ENCODE measurements at regions not wholly inside any gene's neighbourhood (a gene's known extent, or its start where the extent isn't known, plus 50 kb on each side); places are given as distances from the start of the nearest gene placed in this dataset.

DNA sequence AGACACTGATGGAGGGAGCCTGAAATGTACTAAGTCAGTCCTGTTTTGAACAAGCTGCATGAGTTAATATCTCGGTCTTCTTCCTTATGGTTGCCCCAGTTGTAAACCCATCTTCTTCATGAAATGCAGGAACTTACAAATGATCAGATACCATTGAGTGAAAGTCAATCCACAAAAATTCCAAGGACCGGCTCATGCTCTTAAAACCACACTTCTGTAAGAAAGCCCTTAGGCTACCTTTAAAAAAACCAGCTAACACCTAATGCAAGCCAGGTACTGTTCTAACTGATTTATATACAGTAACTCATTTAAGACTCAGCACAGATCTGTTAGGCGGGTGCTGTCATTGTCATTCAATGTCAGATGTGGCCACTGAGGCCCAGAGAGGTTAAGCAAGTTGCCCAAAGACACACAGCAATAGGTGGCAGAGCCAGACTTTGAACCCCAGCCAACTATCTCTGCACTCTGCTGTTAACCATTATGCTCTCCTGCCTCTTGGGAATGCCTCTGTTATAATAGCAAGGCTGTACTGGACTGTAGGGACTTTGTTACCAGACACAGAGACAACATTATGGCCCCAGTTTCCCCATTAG, 93.4 kb downstream of the C16orf95 start:
- DNase-seq (ENCODE audit: low read depth in 2 of 2) = no peak

DNA sequence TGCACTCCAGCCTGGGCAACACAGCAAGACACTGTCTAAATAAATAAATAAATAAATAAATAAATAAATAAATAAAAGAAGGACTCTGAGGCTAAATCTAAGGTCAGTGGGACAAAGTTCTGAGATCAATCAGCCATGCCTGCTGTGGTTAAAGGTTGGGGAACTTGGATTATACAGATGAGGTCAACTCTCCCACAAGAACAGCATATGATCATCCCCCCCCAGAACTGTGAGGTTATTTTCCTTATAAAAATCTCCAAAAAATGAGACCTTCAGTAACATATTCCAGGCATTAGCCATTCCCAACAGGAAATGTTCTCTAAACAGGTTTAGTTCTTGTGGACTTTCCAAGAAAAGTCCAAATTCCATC, 90.3 kb downstream of the C16orf95 start:
- DNase-seq (ENCODE audit: low read depth in 2 of 2) = no peak

DNA sequence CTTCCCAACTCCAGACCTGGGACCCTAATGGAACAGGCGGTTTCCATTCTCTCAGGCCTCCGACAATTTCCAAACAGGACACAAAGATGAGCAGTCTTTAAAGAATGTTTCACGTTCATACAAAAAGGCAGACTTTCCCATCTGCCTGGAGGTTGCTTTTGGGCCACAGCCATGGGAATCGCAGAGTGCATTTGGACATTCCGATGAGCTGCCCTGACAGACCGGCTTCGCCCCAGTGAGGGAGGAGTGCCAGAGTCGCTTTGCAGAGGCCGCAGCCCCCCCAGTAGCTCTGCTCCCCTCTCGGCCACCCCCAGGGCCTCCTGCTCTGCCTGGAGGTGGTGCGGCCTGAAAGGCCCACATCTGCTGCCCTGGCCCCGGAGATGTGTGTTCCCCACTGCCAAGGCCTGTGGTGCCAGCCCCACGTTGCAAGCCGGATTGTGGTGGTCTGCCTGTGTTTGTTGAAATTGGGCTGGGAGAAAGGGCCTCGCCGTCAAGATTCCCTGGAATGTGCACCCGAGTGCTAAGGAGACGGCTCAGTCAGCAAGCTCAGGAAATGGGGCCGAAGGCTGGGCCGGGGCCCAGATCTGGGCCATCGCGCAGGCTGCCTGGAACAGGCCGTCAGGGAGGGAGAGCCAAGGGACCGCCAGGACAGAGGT, 89.8 kb downstream of the C16orf95 start:
- DNase-seq (ENCODE audit: low read depth in 2 of 2) = no peak

DNA sequence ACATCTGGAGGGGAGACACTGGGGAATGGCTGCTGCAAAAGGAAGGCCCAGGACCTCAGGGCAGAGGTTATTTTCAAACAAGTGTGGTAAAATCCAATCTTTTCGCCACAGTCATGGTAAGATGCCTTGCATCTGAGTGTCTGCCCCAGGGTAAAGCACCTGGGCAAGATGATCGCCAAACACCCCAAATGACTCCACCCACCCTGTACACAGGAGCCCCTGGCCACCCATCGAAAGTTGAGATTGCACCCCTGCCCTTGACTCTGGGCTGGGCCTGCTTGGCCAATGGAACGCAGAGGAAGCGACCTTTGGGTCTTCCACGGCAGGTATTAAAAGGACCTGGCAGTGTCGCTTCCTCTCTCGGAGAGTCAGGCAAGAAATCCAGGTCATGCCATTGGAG, 88.8 kb downstream of the C16orf95 start:
- no peak for DNase-seq (ENCODE audit: low read depth in 2 of 2)

DNA sequence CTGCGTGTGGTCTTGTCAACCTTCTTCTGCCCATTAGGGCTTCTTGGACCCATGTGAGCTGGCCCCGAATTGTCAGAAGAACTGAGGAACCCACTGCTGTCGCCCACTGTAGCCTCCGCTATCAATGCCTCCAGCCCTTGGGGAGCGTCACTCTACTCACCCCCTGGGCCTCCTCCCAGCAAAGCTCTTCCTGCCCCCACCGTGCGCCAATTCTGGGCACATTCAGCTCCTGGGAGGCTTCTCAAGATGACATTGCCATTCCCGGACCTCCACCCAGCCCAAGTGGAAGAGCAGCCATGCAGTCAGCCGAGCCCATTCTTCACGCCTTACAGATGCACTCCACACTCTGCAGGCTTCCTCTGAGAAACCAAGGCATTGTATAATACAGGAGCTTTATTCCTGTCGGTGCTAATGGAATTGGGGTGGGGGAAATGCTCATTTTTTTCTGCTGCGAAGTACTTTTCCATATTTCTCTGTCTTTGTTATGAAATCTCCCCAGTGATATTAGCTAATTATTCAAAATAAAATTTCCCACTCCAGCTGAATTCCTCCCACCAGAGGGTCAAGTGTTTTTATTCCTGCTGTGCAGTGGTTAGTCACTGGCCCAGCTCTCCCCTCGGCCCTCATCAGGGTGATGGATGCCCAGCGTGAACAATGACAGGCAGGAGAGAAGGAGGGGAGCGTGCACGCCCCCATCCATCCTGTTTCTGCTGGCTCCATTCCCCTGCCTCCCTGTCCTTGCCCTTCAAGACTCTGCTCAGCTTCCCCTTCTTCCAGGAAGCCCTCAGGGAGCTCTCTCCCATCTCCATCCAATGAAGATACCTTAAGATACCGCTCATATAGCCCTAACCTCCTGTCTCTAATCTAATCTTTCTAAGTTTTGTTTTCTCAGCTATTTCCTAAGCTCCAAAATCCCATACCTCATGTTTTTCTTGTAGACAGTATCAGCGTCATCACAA, 87.7 kb downstream of the C16orf95 start:
- no peak for DNase-seq (ENCODE audit: low read depth in 2 of 2)

DNA sequence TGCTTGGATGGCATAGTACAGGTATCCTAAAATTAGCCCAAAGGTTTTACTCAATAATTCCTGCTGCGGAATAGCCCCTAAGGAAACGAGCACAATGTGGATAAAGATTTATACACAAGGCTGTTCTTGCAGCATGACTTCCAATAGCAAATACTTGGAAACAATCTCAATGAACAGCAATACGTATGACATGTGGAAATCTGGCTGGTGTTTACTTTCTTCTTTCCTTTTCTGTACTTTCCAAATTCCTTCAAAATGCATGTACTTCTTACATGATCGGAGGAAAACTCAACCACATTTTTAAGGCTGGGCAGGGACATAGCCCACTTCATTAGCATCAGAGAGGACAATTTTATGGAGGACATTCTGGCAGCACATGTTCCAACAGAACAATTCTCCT, 86.6 kb downstream of the C16orf95 start:
- no peak for DNase-seq (ENCODE audit: low read depth in 2 of 2)

DNA sequence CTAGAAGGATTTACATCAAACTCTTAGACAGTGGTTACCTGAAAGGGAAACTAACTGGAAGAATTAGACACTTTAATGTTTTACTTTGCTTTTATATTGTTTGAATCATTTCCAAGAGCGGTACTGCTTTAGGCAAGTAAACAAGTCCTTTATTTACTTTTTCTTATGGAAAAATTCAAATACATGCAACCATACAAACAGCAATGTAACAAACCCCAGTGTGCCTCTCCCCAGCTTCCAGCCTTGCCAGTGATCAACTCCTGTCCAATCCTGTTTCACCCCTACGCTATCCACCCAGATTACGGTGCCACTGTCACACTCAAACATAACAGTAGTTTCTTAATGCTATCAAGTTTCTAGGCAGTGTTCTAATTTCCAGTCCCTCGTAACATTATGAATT, 85.9 kb downstream of the C16orf95 start:
- no peak for DNase-seq (ENCODE audit: low read depth in 2 of 2)

DNA sequence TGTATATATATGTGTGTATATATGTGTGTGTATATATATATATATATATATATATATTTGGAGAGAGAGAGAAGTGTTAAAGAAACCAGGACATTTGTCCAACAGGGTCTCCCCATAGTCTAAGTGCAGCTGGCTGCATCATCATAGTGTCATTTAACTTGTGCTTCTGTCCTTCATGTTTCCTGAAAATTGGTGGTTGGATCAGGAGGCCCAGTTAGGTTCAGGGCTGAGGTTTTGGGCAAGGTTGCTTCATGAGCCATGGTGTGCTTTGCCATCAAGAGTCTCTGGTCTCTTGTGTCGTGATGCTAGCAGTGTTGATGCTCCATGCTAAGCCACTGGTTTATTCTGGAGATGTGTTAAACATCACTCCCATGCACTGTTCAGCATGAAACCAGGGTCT, 85.3 kb downstream of the C16orf95 start:
- no peak for DNase-seq (ENCODE audit: low read depth in 2 of 2)

DNA sequence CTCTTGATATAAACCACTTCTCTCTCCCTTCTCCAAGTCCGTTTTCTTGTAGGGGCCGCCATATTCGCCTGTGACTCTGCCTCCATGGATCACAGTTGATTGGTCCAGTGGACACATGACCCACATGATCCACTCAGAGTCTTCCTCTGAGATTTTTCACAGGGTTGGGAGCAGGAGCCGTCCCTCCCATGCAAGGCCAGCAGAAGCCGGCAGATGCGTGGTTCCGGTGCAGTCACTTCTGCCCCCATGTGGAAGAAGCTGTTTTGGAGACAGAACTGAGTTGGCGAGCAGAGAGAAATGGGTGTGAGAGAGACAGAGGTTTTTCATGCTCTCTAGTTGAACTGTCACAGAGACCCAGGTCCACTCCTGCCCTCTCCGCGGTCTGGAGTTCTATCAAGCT, 83.3 kb downstream of the C16orf95 start:
- no peak for DNase-seq (ENCODE audit: low read depth in 2 of 2)

DNA sequence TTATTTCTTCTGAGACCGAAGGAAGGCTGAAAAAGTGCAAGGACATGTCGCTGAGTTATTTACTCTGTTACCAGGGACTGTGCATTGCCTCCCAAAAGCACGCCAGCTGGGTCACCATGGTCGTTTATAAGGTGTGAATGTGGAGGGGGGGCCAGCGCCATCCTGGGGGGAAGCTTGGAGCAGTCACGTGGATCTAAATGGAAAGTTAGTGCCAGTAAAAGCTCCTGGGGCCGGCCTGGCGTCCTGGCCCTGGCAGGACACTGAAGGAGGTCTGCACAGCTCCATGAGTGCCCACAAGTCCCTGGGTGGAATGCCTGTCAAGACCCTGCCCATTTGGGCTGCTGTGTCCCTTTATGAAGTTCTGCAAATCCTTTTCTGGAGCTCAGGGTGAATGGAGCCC, 82.6 kb downstream of the C16orf95 start:
- no peak for DNase-seq (ENCODE audit: low read depth in 2 of 2)

DNA sequence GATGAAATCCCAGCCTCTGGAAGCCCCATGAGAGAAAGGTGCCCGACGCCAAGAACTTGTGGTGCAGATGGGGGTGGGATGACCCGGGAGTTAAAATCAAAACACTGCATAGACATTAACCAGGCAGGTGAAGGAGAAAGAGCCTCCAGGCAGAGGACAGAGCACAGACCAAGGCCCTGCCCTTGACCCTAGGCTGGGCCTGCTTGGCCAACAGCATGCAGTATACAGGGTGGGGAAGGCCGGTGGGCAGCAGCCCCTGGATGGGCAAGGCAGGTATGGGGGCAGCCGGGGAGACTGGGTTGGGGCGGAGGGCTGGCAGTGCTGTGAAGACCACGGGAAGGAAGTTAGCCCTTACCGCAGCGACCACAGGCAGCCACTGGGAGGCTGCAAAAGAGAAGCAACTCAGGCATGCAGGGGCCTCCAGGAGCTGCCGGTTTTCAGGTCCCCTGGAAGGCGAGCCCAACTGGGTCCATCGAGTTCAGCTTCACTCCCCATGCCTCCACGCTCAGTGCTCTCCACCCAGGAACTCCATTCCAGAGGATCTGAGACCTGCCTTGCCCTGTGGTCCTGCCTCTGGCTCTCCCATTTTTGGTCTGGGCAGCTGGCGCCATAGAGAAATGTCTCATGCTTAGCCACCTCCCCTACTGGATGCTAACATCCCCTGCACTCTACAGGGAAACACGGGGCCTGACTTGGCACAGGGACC, 81.2 kb downstream of the C16orf95 start:
- no peak for DNase-seq (ENCODE audit: low read depth in 2 of 2)

DNA sequence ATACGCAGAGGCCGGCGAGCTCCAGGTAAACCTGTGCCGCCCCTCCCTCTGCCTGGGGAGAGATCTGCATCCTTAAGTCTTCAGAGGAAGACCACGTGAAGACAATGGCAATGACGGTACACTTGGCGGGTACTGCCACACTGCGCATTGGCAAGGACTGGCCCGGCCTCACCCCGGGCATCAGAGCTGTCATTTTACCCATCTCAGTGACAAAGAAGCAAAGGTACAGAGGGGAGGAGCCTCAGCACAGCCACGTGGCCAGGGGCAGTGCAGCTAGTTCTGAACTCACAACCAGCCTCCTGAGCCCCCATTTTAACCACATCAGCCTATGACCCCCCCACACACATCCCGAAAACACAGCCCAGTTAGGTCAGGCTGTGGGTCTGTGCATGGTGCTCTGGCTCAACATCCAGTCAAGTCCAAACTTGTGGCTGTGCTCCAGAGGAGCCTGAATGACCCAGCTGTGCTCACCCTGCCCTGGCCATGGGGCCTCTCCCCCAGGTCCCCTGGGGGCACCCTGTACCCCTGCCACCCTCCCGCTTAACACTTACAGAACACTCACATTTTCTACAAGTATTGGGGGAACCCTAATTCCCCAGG, 80.6 kb downstream of the C16orf95 start:
- DNase-seq (ENCODE audit: low read depth in 2 of 2) = no peak

DNA sequence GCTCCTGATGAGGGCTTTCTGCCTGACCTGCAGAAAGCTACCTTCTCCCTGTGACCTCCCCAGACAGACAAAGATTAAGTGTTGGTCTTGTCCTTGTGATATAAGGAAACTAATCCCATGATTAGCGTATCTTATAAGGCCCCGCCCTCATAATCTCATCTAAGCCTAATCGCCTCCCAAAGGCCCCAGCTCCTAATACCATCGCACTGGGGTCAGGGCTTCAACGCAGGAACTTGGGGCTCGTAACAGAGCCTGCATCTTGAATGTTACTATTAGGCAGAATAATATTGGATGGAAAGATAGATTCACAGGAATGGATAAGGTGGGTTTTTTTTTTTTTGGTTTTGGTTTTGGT, 78.9 kb downstream of the C16orf95 start:
- no peak for DNase-seq (ENCODE audit: low read depth in 2 of 2)

DNA sequence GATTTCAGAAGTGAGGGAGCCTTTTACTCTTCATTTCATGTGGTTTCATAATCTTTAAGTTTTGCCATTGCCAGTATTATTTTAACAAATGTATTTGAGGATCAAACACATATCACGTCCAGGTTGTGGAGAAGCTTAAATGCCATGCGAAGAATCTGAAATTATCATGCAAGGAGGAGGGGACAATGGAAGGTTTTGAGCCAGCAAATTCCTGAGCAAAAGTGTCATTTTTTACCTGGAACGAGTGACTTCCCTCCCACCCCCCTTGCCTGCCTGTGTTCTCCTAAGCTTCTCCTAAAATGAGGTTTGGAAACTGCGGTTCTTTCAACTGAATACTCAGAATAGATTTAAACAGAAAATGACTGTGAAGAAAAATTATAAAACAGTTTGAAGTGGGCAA, 77.6 kb downstream of the C16orf95 start:
- DNase-seq (ENCODE audit: low read depth in 2 of 2) = no peak

DNA sequence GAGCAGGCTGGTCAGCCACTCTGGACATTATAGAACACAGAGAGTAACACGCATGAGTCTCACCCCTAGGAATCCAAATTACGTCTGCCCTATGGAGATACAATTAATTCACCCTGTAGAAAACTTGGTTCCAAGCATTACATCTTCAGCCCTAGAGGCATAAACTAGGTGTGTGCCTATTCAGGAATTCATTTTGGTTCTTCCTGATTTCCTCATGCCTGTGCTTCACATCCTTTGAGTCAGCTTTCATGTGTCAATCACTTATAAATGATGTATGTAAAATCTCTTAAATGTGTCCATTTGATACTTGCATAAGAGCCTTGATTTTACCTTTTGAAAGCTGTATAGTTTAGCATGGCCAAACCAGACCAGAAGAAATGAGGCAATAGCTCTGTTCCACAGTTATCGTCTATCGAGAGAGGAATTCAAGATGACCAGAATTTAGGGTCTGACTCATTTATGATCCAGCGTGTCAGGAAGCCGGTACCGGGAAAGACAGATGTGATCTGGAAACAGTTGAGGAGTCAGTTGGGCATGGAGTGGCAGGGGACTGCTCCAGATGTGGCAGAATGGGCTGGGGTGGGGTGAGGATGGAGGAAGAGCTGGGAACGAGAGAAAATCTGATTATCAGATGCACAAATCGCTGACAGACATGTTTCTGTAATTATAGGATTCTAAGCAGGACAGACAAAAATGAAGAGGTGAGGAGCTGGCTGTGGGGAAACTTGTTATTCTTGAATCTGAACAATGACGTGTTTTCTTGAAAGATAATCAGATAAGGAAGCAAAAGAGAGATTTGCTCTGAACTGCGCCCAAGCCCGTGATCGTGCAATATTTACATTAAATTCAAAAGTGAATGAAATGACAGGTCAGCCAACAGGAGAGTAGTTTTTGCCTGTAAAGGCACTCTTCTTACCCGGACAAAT, 76.7 kb downstream of the C16orf95 start:
- DNase-seq (ENCODE audit: low read depth in 2 of 2) = no peak

DNA sequence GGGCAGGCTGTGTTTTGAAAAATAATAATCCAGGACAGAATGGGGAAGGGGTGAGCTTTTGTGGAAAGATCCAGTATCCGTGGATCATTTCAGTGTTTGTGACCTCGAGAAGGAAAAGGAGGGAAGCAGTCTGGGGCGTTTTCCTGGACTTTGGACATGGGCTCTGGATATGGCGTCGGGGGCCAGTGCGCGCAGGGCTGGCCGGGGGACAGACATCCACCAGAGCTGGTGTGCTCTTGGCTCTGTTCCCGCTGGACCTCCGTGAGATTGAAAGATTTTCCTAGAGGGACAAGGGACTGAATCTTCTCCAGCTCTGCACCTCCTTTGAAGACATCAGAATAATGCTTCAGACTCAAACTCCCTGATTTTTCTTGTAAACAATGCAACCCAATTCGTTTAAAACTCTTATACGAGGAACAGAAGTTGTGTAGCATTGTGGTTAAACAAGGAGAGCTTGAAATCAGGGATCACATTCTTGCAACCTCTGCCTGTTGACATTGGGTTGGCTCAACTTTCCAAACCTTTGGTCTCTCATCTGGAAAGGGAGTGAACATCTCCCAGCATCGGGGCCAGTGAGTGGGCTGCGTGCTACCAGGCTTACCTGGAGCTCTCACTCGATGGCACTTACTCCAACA, 75.9 kb downstream of the C16orf95 start:
- DNase-seq (ENCODE audit: low read depth in 2 of 2) = no peak

DNA sequence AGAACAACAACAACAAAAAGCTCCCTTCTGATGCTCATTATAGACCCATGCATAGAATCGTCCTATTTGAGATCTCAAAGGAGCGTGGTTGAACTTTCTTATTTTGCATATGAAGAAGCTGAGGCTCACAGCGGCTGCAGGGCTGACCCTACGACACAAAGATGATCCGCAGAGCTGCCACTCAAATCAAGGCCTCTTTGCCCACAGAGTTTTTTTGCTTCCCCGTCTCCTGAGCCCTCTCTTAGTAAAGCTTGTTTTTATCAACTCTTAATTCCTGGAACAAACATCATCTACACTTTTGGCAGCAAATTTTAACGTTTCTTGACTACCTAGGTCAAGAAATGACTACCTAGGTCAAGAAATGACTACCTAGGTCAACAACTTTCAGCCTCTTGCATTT, 73.7 kb downstream of the C16orf95 start:
- DNase-seq (ENCODE audit: low read depth in 2 of 2) = no peak

DNA sequence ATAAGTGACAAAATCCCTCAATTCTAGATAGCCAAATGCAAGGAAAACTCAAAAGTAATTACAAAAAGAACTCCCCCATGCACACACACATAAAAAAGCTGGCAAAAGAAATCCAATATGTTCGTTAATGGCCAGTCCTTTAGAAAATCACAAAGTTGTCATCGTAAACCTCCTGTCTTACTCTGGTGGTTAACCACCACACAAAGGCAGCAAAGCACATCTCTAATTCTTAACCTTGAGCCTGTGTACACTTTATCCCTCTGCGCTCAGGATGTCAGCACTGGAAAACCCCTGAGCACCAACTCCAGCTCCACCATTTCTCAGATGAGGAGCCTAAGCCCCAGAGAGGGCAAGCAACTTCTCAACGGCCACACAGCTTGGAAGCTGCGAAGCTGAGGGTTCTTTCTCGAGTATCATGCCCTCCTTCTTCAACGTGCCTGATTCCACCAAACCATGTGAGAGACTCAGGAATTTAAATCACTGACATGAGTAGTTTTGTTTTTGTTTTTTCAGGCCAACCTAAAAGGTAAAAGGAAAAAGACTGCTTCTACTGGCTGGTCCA, 72.5 kb downstream of the C16orf95 start:
- no peak for DNase-seq (ENCODE audit: low read depth in 2 of 2)

DNA sequence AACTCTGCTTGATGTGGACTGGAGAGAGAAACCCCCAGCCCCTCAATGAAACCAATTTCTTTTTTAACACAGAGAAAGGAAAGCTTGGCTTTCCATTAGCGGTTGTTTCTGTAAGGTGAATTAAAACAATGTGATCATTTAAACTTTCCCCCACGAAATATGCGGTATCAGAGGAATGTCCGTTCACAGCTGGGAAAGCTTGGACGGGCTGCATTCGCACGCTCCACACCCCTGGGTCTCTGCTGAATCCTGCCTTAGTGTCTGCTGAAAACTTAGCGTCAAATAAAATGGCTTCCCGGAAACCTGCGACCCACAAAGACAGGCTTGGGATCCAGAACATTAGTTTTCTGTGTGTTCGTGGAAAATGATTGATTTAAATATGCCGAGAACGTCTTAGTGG, 71.7 kb downstream of the C16orf95 start:
- no peak for DNase-seq (ENCODE audit: low read depth in 2 of 2)

All from stimulated activated CD4-positive, alpha-beta T cell treated with anti-CD3 and anti-CD28 coated beads, Interleukin-12 subunit alpha, Interleukin-12 subunit beta, amount 100 ng/mL, for 24 hours (primary cell).